ENCODE measurements at regions not wholly inside any gene's neighbourhood (a gene's known extent, or its start where the extent isn't known, plus 50 kb on each side); places are given as distances from the start of the nearest gene placed in this dataset.
"Not testable (repeated sequence)": the region's sequence is repeated elsewhere in the genome, so short reads cannot be mapped to it uniquely, and the experiment has no call there.

DNA sequence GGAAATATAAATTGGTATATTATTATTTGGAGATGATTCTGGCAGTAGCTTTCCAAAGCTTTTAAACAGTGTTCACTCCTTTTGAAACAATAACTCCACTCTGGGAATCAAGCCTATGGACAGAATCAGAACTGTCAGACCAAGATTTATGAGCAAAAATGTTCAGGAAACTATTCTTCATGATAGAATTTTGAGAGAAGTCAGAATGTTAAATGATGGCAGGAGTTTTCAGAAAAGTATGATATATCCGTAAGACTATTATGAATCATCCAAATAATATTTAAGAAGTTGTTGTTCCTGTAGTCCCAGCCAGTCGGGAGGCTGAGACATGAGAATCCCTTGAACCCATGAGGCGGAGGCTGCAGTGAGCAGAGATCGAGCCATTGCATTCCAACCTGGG lies 50.5 kb upstream of the ADGRG2 start:
- DNase-seq, result no peak

DNA sequence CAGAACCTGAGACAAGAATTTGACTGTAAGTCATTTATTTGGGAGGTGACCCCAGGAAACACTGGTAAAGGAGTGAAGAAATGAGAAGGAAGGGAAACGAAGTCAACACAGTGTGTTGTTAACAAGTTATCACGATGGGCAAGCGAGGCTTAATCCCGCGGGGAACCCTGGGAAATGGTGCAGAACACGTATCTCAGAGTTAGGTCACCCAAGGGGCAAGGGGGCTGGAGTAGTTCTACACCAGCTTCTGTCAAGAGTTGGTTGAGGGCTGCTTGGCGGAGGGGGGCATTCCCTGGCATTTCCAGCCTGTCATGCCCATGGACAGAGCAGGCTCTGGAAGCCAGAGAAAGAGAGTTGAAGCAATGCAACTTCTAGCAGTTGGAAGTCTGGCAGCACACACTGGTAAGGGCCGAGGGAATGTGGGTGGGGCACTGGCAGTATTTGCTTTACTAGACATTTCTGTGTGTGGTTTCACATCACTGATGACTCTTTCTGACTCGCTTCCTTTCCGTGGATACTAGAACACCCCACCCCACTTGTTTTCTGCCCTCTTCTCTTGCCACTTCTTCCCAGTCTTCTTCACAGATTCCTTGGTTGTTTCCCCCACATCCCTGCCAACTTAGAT lies 52.2 kb upstream of the ADGRG2 start:
- DNase-seq, result peak; percentile 2

- DNase-seq, result no peak
These were observed 54.8 kb upstream of the ADGRG2 start for GRCh38 chrX:19176901-19177630.

DNA sequence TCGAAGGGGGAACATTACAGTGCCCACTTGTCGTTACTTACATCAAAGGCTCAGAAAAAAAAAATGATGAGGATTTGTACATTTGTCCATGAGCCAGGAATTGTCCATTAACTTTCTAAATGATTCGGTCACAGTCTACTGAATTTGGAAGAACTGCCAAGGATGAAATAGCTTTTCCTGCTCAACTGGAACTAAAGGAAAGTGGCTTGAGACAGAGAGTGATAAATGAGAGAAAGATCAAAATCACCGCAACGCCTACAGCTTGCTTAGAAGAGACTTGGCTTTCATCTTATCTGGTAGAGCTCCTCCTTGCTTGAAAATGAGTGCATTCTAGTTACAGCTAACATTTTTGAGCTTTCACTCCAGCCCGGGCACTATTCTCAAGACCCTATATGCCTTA lies 55.5 kb upstream of the ADGRG2 start:
- DNase-seq, result no peak

- DNase-seq, result no peak
These were observed 56.1 kb upstream of the ADGRG2 start for GRCh38 chrX:19178402-19178801.

GRCh38 chrX:19179389-19179788 lies 57.1 kb upstream of the ADGRG2 start:
- no peak for DNase-seq

GRCh38 chrX:19181345-19181744 lies 59.1 kb upstream of the ADGRG2 start:
- no peak for DNase-seq

DNA sequence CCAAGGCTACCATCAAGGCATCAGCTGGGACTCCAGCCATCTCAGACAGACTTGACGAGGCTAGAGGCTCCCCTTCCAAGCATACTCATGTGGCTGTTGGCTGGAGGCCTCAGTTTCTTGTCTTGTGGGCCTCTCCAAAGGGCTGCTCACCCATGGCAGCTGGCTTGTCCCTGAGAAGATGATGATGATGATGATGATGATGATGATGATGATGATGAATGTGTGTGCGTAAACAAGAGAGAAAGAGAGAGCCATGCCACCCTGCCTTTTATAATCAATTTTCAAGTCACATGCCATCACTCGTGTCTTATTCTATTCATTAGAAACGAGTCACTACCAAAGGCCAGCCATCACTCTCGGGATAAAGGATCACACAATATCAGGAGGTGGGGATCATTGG lies 60.5 kb upstream of the ADGRG2 start:
- DNase-seq, result no peak

- DNase-seq, result no peak
These were observed 61.7 kb upstream of the ADGRG2 start for GRCh38 chrX:19183761-19184477.

DNA sequence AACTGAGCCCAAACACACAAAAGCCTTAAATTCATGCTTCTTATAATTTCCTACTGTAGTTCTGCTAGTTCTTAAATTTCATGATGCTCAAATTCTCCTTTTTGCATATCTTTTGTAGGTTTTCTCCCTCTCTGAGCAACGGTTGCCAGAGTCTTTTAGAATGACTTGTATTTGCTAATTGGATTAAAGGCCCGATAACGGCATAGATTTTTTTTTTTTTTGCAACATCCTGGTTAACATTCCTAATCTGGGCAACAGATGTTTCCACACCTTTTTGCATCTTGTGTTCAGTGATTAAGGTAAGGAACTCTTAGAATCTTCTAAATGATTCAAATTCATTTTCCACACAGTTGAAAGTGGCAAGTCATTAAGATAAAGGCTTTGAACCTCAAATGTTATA lies 66.3 kb upstream of the ADGRG2 start:
- DNase-seq, result no peak

DNA sequence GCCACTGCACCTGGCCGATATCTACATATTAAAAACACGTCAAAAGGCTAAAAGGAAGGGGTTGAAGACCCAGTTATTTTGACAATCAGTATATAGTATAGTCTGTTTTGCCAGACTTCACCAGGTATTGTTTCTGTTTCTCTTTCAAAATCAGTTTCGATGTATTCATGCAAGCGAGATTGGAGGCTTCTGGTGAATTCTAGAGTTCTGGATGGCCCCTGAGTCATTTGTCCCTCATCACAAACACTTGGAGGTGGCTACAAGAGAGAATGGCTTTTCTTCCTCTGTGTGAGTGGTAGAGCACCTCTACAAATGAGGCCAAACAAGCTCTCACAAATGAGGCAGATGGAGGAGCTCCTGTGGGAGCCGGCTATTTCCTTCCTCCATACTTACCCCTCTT lies 68.6 kb upstream of the ADGRG2 start:
- no peak for DNase-seq

- no peak for DNase-seq
These were observed 71.3 kb upstream of the ADGRG2 start for GRCh38 chrX:19193565-19193964.

DNA sequence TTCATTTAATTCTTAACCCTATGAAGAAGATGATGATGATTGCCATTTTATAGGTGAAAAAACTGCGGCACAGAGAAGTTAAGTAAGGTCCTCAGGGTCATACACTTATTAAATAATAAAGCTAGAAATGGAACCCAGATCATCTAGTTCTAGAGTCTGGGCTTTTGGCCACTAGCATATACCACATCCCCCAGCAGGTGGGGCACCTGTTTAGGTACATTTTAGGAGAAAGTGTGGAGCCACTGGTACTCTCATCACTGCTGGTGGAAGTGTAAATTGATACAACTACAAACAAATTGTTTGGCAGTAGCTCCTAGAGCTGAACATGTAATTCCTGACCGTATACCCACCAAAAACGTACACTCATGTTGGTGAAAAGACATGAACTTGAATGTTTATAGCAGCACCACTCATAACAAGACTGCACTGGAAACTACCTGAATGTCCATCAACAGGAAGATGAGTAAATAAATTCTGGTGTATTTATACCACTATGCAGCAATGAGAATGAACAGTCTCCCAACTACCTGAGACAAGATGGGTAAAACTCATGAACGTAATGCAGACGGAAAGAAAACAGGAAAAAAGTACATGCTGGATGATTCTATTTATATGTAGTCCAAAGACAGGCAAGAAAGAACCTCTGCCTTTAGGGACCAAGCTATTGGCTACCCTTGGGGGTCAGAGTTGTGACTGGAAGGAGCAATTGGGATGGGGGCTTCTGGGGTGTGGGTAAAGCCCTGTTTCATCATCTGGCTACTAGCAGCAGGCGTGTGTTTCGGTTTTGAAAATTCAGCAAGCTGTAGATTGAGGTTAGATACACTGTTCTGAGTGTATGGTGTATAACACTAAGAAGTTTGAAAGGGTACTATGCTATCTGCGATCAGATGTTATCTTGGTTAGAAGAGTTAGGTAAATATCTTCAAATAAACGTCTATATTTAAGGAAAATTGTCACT lies 72.3 kb upstream of the ADGRG2 start:
- DNase-seq, result no peak

DNA sequence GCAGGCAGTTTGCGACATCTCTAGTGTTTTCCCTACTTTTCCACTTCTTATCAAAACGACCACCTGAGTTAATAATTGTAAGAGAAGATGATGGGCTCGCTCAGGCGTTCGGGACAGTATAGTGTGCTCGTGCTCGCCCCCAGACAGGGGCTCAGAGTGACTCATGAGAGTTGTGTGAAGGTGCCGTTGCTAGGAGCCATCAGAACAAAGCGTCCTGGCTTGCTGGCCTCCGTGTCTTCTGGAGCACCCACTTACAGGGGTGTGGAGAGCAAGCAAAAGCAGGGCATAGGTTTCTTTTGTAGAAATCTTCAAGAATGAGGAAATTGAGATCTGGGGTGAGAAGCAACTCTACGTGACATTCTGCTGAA lies 73.0 kb upstream of the ADGRG2 start:
- no peak for DNase-seq

- no peak for DNase-seq
These were observed 76.2 kb upstream of the ADGRG2 start for GRCh38 chrX:19198473-19198872.

- DNase-seq, result no peak
These were observed 79.9 kb upstream of the ADGRG2 start for GRCh38 chrX:19202171-19202570.

GRCh38 chrX:19204636-19205035 lies 82.4 kb upstream of the ADGRG2 start:
- DNase-seq, result no peak

- DNase-seq, result no peak
These were observed 89.8 kb upstream of the ADGRG2 start for GRCh38 chrX:19212037-19212436.

GRCh38 chrX:19213610-19214152 lies 91.4 kb upstream of the ADGRG2 start:
- DNase-seq, result no peak

GRCh38 chrX:19214311-19214710 lies 92.0 kb upstream of the ADGRG2 start:
- DNase-seq, result no peak

GRCh38 chrX:19225909-19226308 lies 103.6 kb upstream of the ADGRG2 start:
- DNase-seq, result no peak

- DNase-seq, result not testable (repeated sequence)
These were observed 107.6 kb upstream of the ADGRG2 start for GRCh38 chrX:19229896-19230295.

GRCh38 chrX:19237901-19238300 lies 105.8 kb upstream of the PDHA1 start:
- DNase-seq, result no peak
